ENCODE measurements at regions not wholly inside any gene's neighbourhood (a gene's known extent, or its start where the extent isn't known, plus 50 kb on each side); places are given as distances from the start of the nearest gene placed in this dataset.

GRCh38 chr2:138942466-138942865 lies 162.3 kb upstream of the NXPH2 start:
- ATAC-seq, result no peak
- Histone ChIP-seq H3F3A (ENCODE audit: low read length, unreplicated experiment) (no peaks in the 10 kb centered on the region), H3K36me3 (ENCODE audit: low read depth, low read length) (no peaks in the 10 kb centered on the region), H2AFZ (ENCODE audit: low read length) (no peak overlapping the region), H3K27ac (ENCODE audit: low read length) (no peak overlapping the region), H3K9me2 (replicated peaks; ENCODE audit: low read length) (no peaks in the 10 kb centered on the region), H3K9ac (ENCODE audit: low read length) (no peak overlapping the region), H3K4me3 (ENCODE audit: low read length) (no peak overlapping the region), H3K4me1 (ENCODE audit: insufficient read depth, low read length) (peaks cover 10% of the 10 kb centered on the region), H4K20me1 (ENCODE audit: low read length) (no peaks in the 10 kb centered on the region), H3K9me3 (ENCODE audit: low read length) (no peaks in the 10 kb centered on the region), H3K27me3 (ENCODE audit: low read length) (no peaks in the 10 kb centered on the region), H3K4me2 (ENCODE audit: low read length) (no peak overlapping the region), H3K79me2 (ENCODE audit: low read length) (no peaks in the 10 kb centered on the region)
- TF ChIP-seq EZH2 (IDR thresholded peaks at IDR 0.05; ENCODE audit: low read length, unreplicated experiment) (no peak), CTCF (conservative IDR thresholded peaks at IDR 0.05; ENCODE audit: low read depth, low read length) (no peak), EZH2phosphoT487 (IDR thresholded peaks at IDR 0.05; ENCODE audit: borderline replicate concordance, low read length) (no peak)
- ChIA-PET POLR2A (ENCODE audit: unreplicated experiment) (no interaction called here), CTCF (no interaction called here)
- DNase-seq, result no peak
- intact Hi-C loops (cut with micrococcal nuclease), result no loop called here
- no TSS peak for BruUV-seq (replicated peaks)

DNA sequence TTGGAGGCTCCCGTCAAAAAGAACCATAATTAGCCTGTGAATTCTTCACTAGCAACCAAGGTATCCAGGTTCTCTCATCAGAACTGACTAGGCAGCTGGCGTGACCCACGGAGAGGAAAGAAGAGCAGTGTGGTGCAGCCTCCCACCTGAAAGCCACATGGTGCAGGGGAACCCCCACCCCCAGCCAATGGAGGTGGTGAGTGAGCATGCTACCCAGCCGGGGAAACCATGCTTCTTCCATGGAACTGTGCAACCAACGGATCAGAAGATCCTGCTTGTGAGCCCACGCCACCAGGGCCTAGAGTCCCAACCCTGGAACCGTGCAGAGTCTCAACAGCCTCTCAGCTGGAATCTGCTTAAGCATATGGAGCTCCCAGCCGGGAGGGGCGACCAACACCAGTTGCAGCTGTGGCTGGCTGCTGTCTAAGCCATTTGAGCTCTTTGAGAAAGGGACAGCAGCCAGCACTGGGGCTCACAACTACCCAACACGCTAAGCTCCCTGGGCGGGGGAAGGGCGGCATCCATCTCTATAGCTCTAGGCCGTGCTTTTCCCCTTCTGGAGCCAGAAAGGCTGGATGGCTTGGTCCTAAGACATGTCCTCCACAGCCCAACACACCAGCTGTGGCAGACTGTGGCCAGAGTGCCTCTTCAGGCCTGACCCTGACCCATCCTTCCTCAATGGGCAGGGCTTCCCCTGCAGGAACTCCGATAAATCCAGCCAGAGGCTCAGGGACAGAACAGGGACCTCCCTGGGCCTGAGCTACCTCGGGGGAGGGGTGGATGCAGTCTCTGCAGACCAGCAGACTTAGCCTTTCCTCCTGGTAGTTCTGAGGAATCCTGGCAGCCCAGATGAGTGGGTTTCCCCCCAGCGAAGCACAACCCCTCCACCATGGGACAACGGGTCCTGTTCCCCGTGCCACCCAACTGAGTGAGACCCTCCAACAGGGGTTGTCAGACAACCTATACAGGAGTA lies 151.4 kb upstream of the NXPH2 start:
- H4K20me1 ChIP-seq (ENCODE audit: low read length), result no peaks in the 10 kb centered on the region
- DNase-seq (no peak), ATAC-seq (no peak)
- H3K4me2 ChIP-seq (ENCODE audit: low read length), result no peak overlapping the region
- POLR2A ChIA-PET (ENCODE audit: unreplicated experiment), result no interaction called here
- H3K9me3 ChIP-seq (ENCODE audit: low read length), result no peaks in the 10 kb centered on the region
- intact Hi-C loops (cut with micrococcal nuclease), result no loop called here
- BruUV-seq (replicated peaks), result no TSS peak
- no peak overlapping the region for H3K4me3 ChIP-seq (ENCODE audit: low read length)
- H3K27me3 ChIP-seq (ENCODE audit: low read length), result no peaks in the 10 kb centered on the region
- CTCF ChIA-PET, result no interaction called here
- H3K9ac ChIP-seq (ENCODE audit: low read length), result no peak overlapping the region
- H3K27ac ChIP-seq (ENCODE audit: low read length), result no peak overlapping the region
- H2AFZ ChIP-seq (ENCODE audit: low read length), result no peak overlapping the region
- H3K79me2 ChIP-seq (ENCODE audit: low read length), result no peaks in the 10 kb centered on the region
- no peaks in the 10 kb centered on the region for H3K36me3 ChIP-seq (ENCODE audit: low read depth, low read length)
- no peak for TF ChIP-seq EZH2 (IDR thresholded peaks at IDR 0.05; ENCODE audit: low read length, unreplicated experiment)
- no peak for TF ChIP-seq EZH2phosphoT487 (IDR thresholded peaks at IDR 0.05; ENCODE audit: borderline replicate concordance, low read length)
- no peak for TF ChIP-seq CTCF (conservative IDR thresholded peaks at IDR 0.05; ENCODE audit: low read depth, low read length)
- H3K9me2 ChIP-seq (replicated peaks; ENCODE audit: low read length), result no peaks in the 10 kb centered on the region
- no peaks in the 10 kb centered on the region for H3K4me1 ChIP-seq (ENCODE audit: insufficient read depth, low read length)
- H3F3A ChIP-seq (ENCODE audit: low read length, unreplicated experiment), result no peaks in the 10 kb centered on the region

DNA sequence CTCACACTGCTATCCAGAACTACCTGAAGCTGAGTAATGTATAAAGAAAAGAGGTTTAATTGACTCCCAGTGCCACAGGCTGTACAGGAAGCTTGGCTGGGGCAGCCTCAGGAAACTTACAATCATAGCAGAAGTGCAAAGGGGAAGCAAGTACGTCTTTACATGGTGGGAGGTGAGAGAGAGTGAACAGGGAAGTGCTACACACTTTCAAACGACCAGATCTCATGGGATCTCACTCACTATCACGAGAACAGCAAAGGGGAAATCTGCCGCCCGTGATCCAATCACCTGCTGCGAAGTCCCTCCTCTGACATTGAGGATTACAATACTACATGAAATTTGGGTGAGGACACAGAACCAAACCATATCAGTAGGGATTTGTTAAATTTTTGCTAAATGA lies 150.4 kb upstream of the NXPH2 start:
- no peaks in the 10 kb centered on the region for H3F3A ChIP-seq (ENCODE audit: low read length, unreplicated experiment)
- H4K20me1 ChIP-seq (ENCODE audit: low read length), result no peaks in the 10 kb centered on the region
- H3K27me3 ChIP-seq (ENCODE audit: low read length), result no peaks in the 10 kb centered on the region
- intact Hi-C loops (cut with micrococcal nuclease), result no loop called here
- no peaks in the 10 kb centered on the region for H3K9me3 ChIP-seq (ENCODE audit: low read length)
- POLR2A ChIA-PET (ENCODE audit: unreplicated experiment), result no interaction called here
- no peak for DNase-seq
- no peak for TF ChIP-seq EZH2phosphoT487 (IDR thresholded peaks at IDR 0.05; ENCODE audit: borderline replicate concordance, low read length)
- no peaks in the 10 kb centered on the region for H3K9me2 ChIP-seq (replicated peaks; ENCODE audit: low read length)
- H3K36me3 ChIP-seq (ENCODE audit: low read depth, low read length), result no peaks in the 10 kb centered on the region
- H3K4me2 ChIP-seq (ENCODE audit: low read length), result no peak overlapping the region
- no peak overlapping the region for H3K27ac ChIP-seq (ENCODE audit: low read length)
- H3K4me3 ChIP-seq (ENCODE audit: low read length), result no peak overlapping the region
- no TSS peak for BruUV-seq (replicated peaks)
- ATAC-seq, result no peak
- no peak overlapping the region for H2AFZ ChIP-seq (ENCODE audit: low read length)
- no peaks in the 10 kb centered on the region for H3K4me1 ChIP-seq (ENCODE audit: insufficient read depth, low read length)
- CTCF ChIA-PET, result no interaction called here
- H3K79me2 ChIP-seq (ENCODE audit: low read length), result no peaks in the 10 kb centered on the region
- H3K9ac ChIP-seq (ENCODE audit: low read length), result no peak overlapping the region
